GM23248 (cell line): ENCODE measurements at regions not wholly inside any gene's neighbourhood (a gene's known extent, or its start where the extent isn't known, plus 50 kb on each side); places are given as distances from the start of the nearest gene placed in this dataset.

ENCODE experiments used
- DNase-seq: peaks from one replicate; pipeline ENCODE4 v3.0.0-alpha.2; 2015
- H2AFZ ChIP-seq: fragments of 200-600 bp; sonication (generic); 2 replicates; pipeline ENCODE4 v1.6.1; 2016; ENCODE audit warnings: antibody characterized with exemption
- H3F3A ChIP-seq: fragments of 200-600 bp; sonication (generic); 2 replicates; pipeline ENCODE4 v1.6.1; 2016; ENCODE audit warnings: mild to moderate bottlenecking, antibody characterized with exemption, mixed run types; ENCODE audit not compliant: insufficient read depth
- H3K27ac ChIP-seq: fragments of 200-600 bp; sonication (generic); 2 replicates; pipeline ENCODE4 v1.5.1; 2016; ENCODE audit warnings: mild to moderate bottlenecking
- H3K27me3 ChIP-seq: fragments of 200-600 bp; sonication (generic); replicated peaks from 2 replicates; pipeline ENCODE4 v1.6.1; 2016; ENCODE audit warnings: mild to moderate bottlenecking; ENCODE audit not compliant: insufficient read depth
- H3K36me3 ChIP-seq: fragments of 200-600 bp; sonication (generic); 2 replicates; pipeline ENCODE4 v1.6.1; 2016; ENCODE audit warnings: low read depth, mild to moderate bottlenecking
- H3K4me1 ChIP-seq: fragments of 200-600 bp; sonication (generic); 2 replicates; pipeline ENCODE4 v1.6.1; 2016; ENCODE audit warnings: mild to moderate bottlenecking; ENCODE audit not compliant: insufficient read depth
- H3K4me2 ChIP-seq: fragments of 200-600 bp; sonication (generic); one replicate; pipeline ENCODE4 v1.6.1; 2016; ENCODE audit warnings: mild to moderate bottlenecking; ENCODE audit not compliant: unreplicated experiment
- H3K4me3 ChIP-seq: fragments of 200-600 bp; sonication (generic); 2 replicates; pipeline ENCODE4 v1.5.1; 2016; ENCODE audit warnings: mild to moderate bottlenecking
- H3K79me2 ChIP-seq: fragments of 200-600 bp; sonication (generic); 2 replicates; pipeline ENCODE4 v1.6.1; 2016; ENCODE audit warnings: mild to moderate bottlenecking; ENCODE audit not compliant: insufficient read depth
- H3K9ac ChIP-seq: fragments of 200-600 bp; sonication (generic); 2 replicates; pipeline ENCODE4 v1.6.1; 2016; ENCODE audit warnings: mild to moderate bottlenecking
- H3K9me2 ChIP-seq: fragments of 200-600 bp; sonication (generic); 2 replicates; pipeline ENCODE4 v1.6.1; 2016; ENCODE audit warnings: mixed run types, mild to moderate bottlenecking, moderate library complexity; ENCODE audit not compliant: insufficient read depth
- H3K9me3 ChIP-seq: fragments of 200-600 bp; sonication (generic); one replicate; pipeline ENCODE4 v1.6.1; 2017; ENCODE audit warnings: low read depth
- H4K20me1 ChIP-seq: fragments of 200-600 bp; sonication (generic); 2 replicates; pipeline ENCODE4 v1.6.0; 2016; ENCODE audit not compliant: insufficient read depth
- EZH2 ChIP-seq: fragments of 200-600 bp; sonication (generic); IDR thresholded peaks from 2 replicates; pipeline ENCODE4 v1.6.1; 2018; ENCODE audit warnings: antibody characterized with exemption, mild to moderate bottlenecking; ENCODE audit not compliant: insufficient read depth, poor library complexity, severe bottlenecking
- EZH2phosphoT487 ChIP-seq: fragments of 200-600 bp; sonication (generic); IDR thresholded peaks from 2 replicates; pipeline ENCODE4 v1.6.1; 2018; ENCODE audit warnings: antibody characterized with exemption, moderate library complexity, mild to moderate bottlenecking, low read depth; ENCODE audit not compliant: insufficient read depth
- WGBS, 2 experiments: methylation state at CpG; one replicate each; pipeline ENCODE4 v1.1.6; 2015 to 2017; ENCODE audit warnings: low lambda C conversion rate in 2 of 2, low coverage in 1 of 2; ENCODE audit errors: missing lambda C conversion rate in 2 of 2; 5-methylcytosine and 5-hydroxymethylcytosine counted together
- in situ Hi-C: fragments of 300-500 bp; cut with MboI; formaldehyde crosslinking; loops from 2 replicates; pipeline ENCODE4 v1.15.0; 2020

- H3K36me3 ChIP-seq = no peaks in the 10 kb centered on the region
- H3K4me1 ChIP-seq = no peaks in the 10 kb centered on the region
- H3K4me2 ChIP-seq = no peak overlapping the region
- H4K20me1 ChIP-seq = no peaks in the 10 kb centered on the region
- no peak overlapping the region for H3K27ac ChIP-seq
- in situ Hi-C loops = no loop called here
- H3K9ac ChIP-seq = no peak overlapping the region
- H3K79me2 ChIP-seq = no peaks in the 10 kb centered on the region
- no peaks in the 10 kb centered on the region for H3F3A ChIP-seq
- DNase-seq = no peak
- 27 to 28% methylated on average over 4 of the region's 4 CpGs for WGBS, 2 experiments
- H2AFZ ChIP-seq = no peak overlapping the region
- TF ChIP-seq EZH2phosphoT487 (no peak), EZH2 (no peak)
- no peak overlapping the region for H3K4me3 ChIP-seq
- no peaks in the 10 kb centered on the region for H3K9me2 ChIP-seq
- no peaks in the 10 kb centered on the region for H3K27me3 ChIP-seq
- peaks cover 2% of the 10 kb centered on the region for H3K9me3 ChIP-seq
These were observed 317.5 kb downstream of the PPARGC1A start for GRCh38 chr4:23572382-23572781.

GRCh38 chr4:23567338-23567737 lies 322.5 kb downstream of the PPARGC1A start:
- Histone ChIP-seq H3K4me2 (no peak overlapping the region), H2AFZ (no peak overlapping the region), H3K9me2 (no peaks in the 10 kb centered on the region), H3K4me1 (no peaks in the 10 kb centered on the region), H3K36me3 (no peaks in the 10 kb centered on the region), H3K27me3 (no peaks in the 10 kb centered on the region), H3K4me3 (no peak overlapping the region), H3K79me2 (no peaks in the 10 kb centered on the region), H3K27ac (no peak overlapping the region), H3K9ac (no peak overlapping the region), H3F3A (no peaks in the 10 kb centered on the region), H4K20me1 (no peaks in the 10 kb centered on the region), H3K9me3 (peaks cover 2% of the 10 kb centered on the region)
- no peak for TF ChIP-seq EZH2phosphoT487
- TF ChIP-seq EZH2 = no peak
- in situ Hi-C loops = no loop called here
- no peak for DNase-seq

GRCh38 chr4:23560748-23561147 lies 329.1 kb downstream of the PPARGC1A start:
- no peaks in the 10 kb centered on the region for H4K20me1 ChIP-seq
- no peaks in the 10 kb centered on the region for H3F3A ChIP-seq
- H2AFZ ChIP-seq = no peak overlapping the region
- no peaks in the 10 kb centered on the region for H3K79me2 ChIP-seq
- H3K27me3 ChIP-seq = no peaks in the 10 kb centered on the region
- H3K9me2 ChIP-seq = no peaks in the 10 kb centered on the region
- H3K4me3 ChIP-seq = no peak overlapping the region
- H3K36me3 ChIP-seq = no peaks in the 10 kb centered on the region
- DNase-seq = no peak
- no peaks in the 10 kb centered on the region for H3K4me1 ChIP-seq
- H3K9ac ChIP-seq = no peak overlapping the region
- TF ChIP-seq EZH2 (no peak), EZH2phosphoT487 (no peak)
- H3K4me2 ChIP-seq = no peak overlapping the region
- H3K9me3 ChIP-seq = no peaks in the 10 kb centered on the region
- no peak overlapping the region for H3K27ac ChIP-seq
- in situ Hi-C loops = no loop called here
- 53 to 62% methylated on average over 2 of the region's 2 CpGs for WGBS, 2 experiments

GRCh38 chr4:23558101-23558500 lies 331.7 kb downstream of the PPARGC1A start:
- in situ Hi-C loops = no loop called here
- H3K9ac ChIP-seq = no peak overlapping the region
- H3K9me2 ChIP-seq = no peaks in the 10 kb centered on the region
- no peaks in the 10 kb centered on the region for H3K36me3 ChIP-seq
- H3K4me2 ChIP-seq = no peak overlapping the region
- no peak overlapping the region for H3K27ac ChIP-seq
- H4K20me1 ChIP-seq = no peaks in the 10 kb centered on the region
- no peak overlapping the region for H3K4me3 ChIP-seq
- no peaks in the 10 kb centered on the region for H3K79me2 ChIP-seq
- no peak overlapping the region for H2AFZ ChIP-seq
- H3K9me3 ChIP-seq = no peaks in the 10 kb centered on the region
- DNase-seq = no peak
- TF ChIP-seq EZH2phosphoT487 (no peak), EZH2 (no peak)
- WGBS, 2 experiments = 9 to 17% methylated on average over 2 of the region's 2 CpGs
- H3F3A ChIP-seq = no peaks in the 10 kb centered on the region
- no peaks in the 10 kb centered on the region for H3K4me1 ChIP-seq
- H3K27me3 ChIP-seq = no peaks in the 10 kb centered on the region

- Histone ChIP-seq H3K9me2 (no peaks in the 10 kb centered on the region), H3K79me2 (no peaks in the 10 kb centered on the region), H3F3A (no peaks in the 10 kb centered on the region), H3K9ac (no peak overlapping the region), H4K20me1 (no peaks in the 10 kb centered on the region), H3K4me2 (no peak overlapping the region), H3K4me3 (no peak overlapping the region), H3K27ac (no peak overlapping the region), H3K36me3 (no peaks in the 10 kb centered on the region), H3K27me3 (no peaks in the 10 kb centered on the region), H2AFZ (no peak overlapping the region), H3K9me3 (no peaks in the 10 kb centered on the region), H3K4me1 (no peaks in the 10 kb centered on the region)
- DNase-seq = no peak
- in situ Hi-C loops = no loop called here
- no peak for TF ChIP-seq EZH2
- TF ChIP-seq EZH2phosphoT487 = no peak
- 2 to 5% methylated on average over 3 of the region's 3 CpGs for WGBS, 2 experiments
These were observed 342.2 kb downstream of the PPARGC1A start for GRCh38 chr4:23547601-23548000.
